HG02938 (cell line): ENCODE measurements at regions not wholly inside any gene's neighbourhood (a gene's known extent, or its start where the extent isn't known, plus 50 kb on each side); places are given as distances from the start of the nearest gene placed in this dataset.

ENCODE experiments used
- ATAC-seq: cut with Tn5 transposase; IDR thresholded peaks from one replicate; pipeline ENCODE4 v1.9.1; 2021; ENCODE audit warnings: mild to moderate bottlenecking, moderate library complexity; ENCODE audit not compliant: unreplicated experiment

GRCh38 chr5:51449026-51449425 is 65.8 kb downstream of the ISL1 start:
- ATAC-seq: no peak

GRCh38 chr5:51452562-51452961 is 69.3 kb downstream of the ISL1 start:
- no peak for ATAC-seq

- ATAC-seq: no peak
Observed at GRCh38 chr5:51465165-51465564, 81.9 kb downstream of the ISL1 start.

GRCh38 chr5:51466214-51466613 is 83.0 kb downstream of the ISL1 start:
- ATAC-seq: peak; percentile 62

- no peak for ATAC-seq
Observed at GRCh38 chr5:51468196-51468595, 84.9 kb downstream of the ISL1 start.

- ATAC-seq: no peak
Observed at GRCh38 chr5:51471630-51472029, 88.4 kb downstream of the ISL1 start.

GRCh38 chr5:51472472-51472871 is 89.2 kb downstream of the ISL1 start:
- no peak for ATAC-seq

- ATAC-seq: no peak
Observed at GRCh38 chr5:51475628-51476027, 92.4 kb downstream of the ISL1 start.

- no peak for ATAC-seq
Observed at GRCh38 chr5:51476431-51476830, 93.2 kb downstream of the ISL1 start.

- ATAC-seq: peak; percentile 86
Observed at GRCh38 chr5:51479840-51480239, 96.6 kb downstream of the ISL1 start.

- no peak for ATAC-seq
Observed at GRCh38 chr5:51484326-51484725, 101.1 kb downstream of the ISL1 start.

GRCh38 chr5:51486158-51486557 is 102.9 kb downstream of the ISL1 start:
- ATAC-seq: no peak

GRCh38 chr5:51487952-51488351 is 104.7 kb downstream of the ISL1 start:
- ATAC-seq: no peak

GRCh38 chr5:51488803-51489642 is 105.8 kb downstream of the ISL1 start:
- no peak for ATAC-seq

- ATAC-seq: no peak
Observed at GRCh38 chr5:51494821-51495220, 111.6 kb downstream of the ISL1 start.

- ATAC-seq: no peak
Observed at GRCh38 chr5:51495672-51496071, 112.4 kb downstream of the ISL1 start.

GRCh38 chr5:51517838-51518237 is 134.6 kb downstream of the ISL1 start:
- ATAC-seq: no peak

GRCh38 chr5:51518607-51519006 is 135.4 kb downstream of the ISL1 start:
- ATAC-seq: no peak

GRCh38 chr5:51521583-51521982 is 138.3 kb downstream of the ISL1 start:
- no peak for ATAC-seq

- ATAC-seq: no peak
Observed at GRCh38 chr5:51539232-51539631, 156.0 kb downstream of the ISL1 start.

GRCh38 chr5:51544031-51544785 is 161.0 kb downstream of the ISL1 start:
- no peak for ATAC-seq

- no peak for ATAC-seq
Observed at GRCh38 chr5:51556833-51557232, 173.6 kb downstream of the ISL1 start.
